ENCODE measurements at regions not wholly inside any gene's neighbourhood (a gene's known extent, or its start where the extent isn't known, plus 50 kb on each side); places are given as distances from the start of the nearest gene placed in this dataset.
"Not testable (repeated sequence)": the region's sequence is repeated elsewhere in the genome, so short reads cannot be mapped to it uniquely, and the experiment has no call there.

DNA sequence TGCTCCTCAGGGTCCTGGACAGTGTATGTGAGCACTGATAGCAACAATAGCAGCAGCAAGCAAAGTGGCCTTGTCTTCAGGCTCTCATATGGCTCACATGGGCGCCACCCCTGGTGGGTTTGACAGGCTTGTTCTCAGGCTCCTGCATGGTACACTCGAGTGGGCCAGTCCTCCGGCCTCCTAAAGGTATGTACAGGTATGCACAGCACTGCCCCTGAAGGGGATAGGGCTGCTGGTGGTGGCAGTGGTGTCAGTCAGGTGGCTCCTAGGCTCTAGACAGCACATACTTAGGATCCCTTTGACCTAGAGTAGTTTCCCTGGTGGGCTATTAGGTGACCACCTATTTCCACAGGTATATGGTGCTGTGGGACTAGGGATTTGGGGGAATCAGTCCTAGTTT is 79.8 kb downstream of the LGALS9B start:
- not testable (repeated sequence) for DNase-seq (ENCODE audit: low read depth, low spot score)

DNA sequence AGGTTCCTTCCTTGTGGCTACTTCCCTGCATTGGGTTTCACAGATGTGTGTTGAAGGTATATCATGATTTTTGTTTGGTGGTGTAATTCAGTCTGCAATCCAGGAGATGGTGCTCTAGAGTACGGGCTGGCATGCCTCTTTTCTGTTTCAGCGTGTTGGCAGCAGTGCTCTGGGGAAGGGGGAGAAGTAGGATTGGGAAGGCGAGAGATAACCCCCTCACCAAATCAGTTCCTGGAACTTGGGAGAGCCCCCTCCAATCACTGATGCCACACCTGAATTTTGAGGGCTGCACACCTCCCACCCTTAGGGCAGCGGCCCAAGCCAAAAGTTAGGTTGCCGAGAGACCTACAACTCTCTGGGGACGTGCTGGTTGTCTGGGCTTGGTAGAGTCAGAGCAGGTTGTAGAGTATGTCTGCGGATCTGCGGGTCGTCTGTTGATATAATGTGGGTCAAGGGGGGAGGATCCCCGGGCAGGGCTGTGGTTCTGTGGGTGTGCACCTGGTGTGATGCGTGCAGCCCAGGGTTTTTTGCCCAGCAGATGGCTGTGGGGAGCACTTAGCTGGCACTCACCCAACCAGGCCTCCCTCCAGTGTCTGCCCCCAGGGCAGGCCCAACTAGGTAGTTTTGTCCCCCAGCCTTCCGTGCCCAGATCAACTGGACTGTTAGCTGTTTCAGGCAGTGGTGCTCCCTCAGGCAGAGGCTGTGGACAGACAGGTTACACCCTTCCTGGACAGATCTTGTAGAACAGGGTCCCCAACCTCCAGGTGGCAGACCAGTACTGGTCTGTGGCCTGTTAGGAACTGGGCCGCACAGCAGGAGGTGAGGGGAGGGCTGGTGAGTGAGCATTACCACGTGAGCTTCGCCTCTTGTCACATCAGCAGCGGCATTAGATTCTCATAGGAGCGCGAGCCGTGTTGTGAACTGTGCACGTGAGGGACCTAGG is 85.7 kb downstream of the LGALS9B start:
- DNase-seq (ENCODE audit: low read depth, low spot score), result peak; percentile 42

DNA sequence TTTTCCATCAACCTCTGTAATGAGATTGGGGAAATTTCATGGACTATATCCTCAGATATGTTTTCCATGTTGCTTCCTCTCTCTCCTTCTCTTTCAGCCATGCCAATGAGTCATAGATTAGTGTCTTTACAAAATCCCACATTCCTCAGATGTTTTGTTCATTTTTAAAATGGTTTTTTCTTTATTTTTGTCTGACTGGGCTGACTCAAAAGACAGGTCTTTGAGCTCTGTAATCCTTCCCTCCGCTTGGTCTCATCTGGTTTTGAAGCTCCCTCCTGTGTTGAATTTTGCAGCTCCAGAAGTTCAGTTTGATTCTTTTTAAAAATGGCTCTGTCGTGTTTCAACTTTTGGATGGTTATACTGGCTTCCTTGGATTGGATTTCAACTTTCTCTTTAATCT is 86.7 kb downstream of the LGALS9B start:
- DNase-seq (ENCODE audit: low read depth, low spot score), result peak; percentile 45

DNA sequence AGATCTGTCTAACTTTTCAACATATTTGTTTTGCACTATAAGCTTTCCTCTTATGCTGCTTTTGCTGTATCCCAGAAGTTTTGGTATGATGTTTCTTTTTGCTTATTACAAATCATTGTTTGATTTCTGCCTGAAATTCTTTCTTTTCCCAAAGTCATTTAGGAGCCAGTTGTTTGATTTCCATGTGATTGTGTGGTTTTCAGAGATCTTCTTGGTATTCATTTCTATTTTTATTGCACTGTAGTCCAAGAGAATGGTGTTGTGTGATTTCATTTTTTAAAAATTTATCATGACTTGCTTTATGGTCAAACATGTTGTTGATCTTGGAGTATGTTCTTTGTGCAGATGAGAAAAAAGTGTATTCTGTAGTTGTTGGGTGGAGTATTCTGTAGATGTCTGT is 88.1 kb downstream of the LGALS9B start:
- not testable (repeated sequence) for DNase-seq (ENCODE audit: low read depth, low spot score)

DNA sequence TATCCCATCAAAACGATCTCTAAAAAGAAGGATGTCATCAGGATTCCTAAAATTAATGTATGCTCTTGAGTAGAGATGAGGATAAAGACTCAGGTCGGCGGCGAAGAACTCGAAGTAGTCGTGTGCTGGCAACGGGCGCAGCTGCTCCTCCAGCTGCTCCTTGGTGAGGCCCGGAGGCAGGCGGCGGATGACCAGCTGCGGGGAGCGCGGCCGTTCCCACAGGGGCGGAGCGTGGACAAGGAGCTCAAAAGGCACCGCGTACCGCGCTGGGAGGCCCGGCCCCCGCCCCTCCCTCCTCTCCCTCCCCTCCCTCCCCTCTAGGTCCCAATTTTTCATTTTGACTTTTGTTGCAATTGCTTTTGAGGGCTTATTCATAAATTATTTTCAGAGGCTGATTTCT is 90.7 kb downstream of the LGALS9B start:
- DNase-seq (ENCODE audit: low read depth, low spot score), result not testable (repeated sequence)

DNA sequence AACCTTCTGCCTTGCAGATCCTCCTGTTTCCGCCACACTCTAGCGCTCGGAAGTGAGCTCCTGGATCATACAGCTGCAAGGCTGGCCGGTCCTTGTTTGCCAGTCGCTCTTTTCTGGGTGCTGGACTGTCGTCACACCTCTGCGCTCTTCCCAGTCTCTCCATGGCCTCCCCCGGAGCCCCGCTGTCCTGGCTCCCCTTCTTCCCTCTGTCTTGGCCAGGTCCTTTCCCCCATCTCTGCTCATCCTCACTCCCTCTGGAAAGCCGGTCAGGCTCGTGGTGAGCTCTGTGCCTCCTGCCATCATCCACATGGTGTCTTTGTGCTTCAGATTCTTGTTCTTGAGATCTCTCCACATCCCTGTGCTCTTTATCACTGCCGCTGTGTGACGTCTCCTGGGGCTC is 91.6 kb downstream of the LGALS9B start:
- DNase-seq (ENCODE audit: low read depth, low spot score), result not testable (repeated sequence)

Data from astrocyte of the hippocampus (primary cell).